NCI-H2227 (cell line): ENCODE measurements at regions not wholly inside any gene's neighbourhood (a gene's known extent, or its start where the extent isn't known, plus 50 kb on each side); places are given as distances from the start of the nearest gene placed in this dataset.

ENCODE experiments used
- DNase-seq: peaks from one replicate; lab custom pipeline; 2025; ENCODE audit not compliant: unreplicated experiment; lab: John Stamatoyannopoulos, UW

DNA sequence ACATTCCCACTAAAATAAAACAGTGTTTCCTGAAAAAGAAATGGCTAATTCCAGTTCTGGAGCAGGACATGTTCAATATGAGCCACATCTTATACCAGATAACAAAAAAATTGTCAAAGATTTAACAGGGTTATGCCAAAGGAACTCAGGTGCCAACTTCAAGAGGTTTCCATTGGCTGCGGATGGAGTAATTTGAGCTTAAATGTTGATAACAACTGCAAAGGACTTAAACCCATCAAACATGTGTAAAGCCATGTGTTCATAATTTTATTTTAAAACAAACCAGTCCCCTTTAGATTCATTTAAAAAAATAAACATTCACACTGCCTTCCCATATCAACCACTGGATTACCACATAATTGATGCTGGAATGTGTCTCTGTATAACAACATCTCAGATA is 156.4 kb upstream of the PCDH18 start:
- no peak for DNase-seq

DNA sequence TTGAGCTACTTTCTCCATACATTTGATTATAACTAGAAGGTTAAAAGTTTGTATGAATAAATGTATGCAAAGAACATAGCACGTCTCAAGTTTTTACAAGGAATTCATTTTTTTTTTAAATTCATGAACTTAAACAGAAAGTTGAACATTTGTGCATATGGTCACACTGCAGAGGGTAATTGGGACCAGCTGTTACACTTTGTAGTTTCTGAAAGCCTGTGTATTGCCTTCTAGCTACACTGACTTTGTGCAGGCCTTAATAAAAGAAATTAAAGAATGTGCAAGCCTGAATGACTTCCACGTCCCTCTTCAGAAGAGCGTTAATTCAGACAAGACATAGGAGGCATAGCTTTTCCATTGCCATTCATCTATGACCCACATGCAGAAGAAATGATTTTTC is 153.1 kb upstream of the PCDH18 start:
- DNase-seq = no peak

GRCh38 chr4:137681081-137681480 is 148.8 kb upstream of the PCDH18 start:
- DNase-seq = no peak

DNA sequence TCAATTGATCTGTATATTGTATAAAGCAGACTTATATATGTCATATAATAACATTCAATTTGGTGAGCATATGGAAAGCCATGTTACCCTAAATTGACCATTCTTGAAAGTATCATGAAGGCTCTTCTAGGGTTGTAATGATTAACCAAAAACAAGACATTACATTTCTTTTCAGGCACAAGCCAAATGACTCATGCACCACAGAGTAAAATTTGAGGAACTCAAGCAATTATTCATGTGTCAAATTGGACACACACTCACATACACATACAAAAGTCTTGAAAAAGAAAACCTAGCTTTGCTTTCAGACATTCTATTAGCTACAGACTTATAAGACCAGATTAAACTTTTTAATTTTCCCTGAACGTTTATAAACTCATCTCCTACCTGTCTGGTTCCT is 146.5 kb upstream of the PCDH18 start:
- no peak for DNase-seq

DNA sequence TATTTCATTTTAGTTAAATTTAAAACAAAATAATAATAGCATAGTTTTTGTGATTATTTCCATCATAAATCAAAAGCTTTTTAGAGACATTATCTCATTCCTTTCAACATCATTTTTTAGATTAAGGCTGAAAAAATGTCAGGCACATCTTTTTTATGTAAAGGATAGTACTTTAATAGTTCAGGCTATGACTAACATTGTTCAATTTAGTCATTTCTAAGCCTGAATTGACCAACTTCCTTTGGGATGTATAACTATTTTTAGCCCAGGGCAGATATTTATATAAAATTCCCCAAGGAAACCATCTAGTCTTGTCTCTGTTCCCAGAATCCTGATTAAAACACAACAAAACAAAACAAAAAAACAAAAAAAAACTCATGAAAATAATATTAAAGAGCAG is 145.6 kb upstream of the PCDH18 start:
- DNase-seq = no peak

DNA sequence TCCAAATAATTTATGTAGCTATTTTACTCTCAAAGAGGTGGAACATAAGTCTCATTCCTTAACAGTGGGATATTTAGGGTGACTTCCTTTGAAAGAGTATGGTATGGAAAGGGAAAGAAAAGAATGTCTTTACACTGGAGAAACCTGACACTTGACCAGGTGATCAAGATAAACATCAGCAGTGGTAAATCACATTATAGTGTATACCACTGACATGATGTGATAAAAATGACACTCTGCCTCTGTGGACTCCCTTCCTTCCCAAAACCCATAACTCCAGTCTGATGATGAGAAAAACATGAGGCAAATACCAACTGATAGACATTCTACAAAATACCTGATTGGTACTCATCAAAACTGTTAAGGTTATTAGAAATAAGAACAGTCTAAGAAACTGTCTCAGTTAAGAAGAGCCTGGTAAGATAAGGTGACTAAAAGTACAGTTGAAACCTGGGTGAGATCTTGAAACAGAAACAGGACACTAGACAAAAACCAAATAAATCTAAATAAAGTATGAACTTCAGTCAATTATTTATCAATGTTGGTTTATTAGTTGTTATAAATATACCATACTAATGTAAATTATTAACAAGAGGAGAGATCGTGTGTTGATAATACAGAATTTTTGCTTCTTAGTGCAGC is 144.2 kb upstream of the PCDH18 start:
- no peak for DNase-seq

DNA sequence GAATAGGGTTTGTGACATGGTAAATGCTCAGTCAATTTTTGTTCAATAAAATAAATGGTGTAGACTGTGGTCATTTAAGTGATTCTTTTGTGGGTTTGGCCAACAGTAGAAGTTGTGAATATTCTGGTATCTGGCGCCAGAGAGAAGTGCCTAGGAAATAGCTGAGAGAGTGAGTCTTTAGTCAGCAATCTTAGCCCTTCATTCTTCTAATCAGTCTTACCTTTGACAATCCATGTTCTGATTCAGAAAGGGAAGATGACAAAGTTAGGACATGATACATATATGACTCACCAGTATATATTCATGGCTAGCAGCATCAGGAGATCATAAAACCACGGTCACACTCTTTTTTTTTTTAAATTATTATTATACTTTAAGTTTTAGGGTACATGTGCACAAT is 141.8 kb upstream of the PCDH18 start:
- no peak for DNase-seq

- no peak for DNase-seq
These were observed 136.7 kb upstream of the PCDH18 start for GRCh38 chr4:137668885-137669545.

- DNase-seq = no peak
These were observed 132.1 kb upstream of the PCDH18 start for GRCh38 chr4:137664416-137664815.

DNA sequence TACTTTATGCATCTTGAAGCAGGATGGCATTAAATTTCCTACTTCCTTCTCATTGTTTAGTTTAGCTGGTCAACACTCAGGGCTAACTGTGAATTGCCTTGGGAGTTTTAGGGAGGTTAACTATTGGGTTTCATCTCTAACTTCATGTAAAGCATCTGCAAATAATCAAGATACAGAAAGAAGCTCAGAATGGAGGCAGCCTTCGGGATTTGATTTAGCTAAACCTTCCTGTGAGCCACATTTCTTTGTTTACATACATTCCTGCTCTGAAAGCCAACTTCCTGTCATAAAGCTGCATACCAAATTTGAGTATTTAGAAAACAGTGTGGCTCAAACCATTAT is 131.7 kb upstream of the PCDH18 start:
- DNase-seq = no peak

DNA sequence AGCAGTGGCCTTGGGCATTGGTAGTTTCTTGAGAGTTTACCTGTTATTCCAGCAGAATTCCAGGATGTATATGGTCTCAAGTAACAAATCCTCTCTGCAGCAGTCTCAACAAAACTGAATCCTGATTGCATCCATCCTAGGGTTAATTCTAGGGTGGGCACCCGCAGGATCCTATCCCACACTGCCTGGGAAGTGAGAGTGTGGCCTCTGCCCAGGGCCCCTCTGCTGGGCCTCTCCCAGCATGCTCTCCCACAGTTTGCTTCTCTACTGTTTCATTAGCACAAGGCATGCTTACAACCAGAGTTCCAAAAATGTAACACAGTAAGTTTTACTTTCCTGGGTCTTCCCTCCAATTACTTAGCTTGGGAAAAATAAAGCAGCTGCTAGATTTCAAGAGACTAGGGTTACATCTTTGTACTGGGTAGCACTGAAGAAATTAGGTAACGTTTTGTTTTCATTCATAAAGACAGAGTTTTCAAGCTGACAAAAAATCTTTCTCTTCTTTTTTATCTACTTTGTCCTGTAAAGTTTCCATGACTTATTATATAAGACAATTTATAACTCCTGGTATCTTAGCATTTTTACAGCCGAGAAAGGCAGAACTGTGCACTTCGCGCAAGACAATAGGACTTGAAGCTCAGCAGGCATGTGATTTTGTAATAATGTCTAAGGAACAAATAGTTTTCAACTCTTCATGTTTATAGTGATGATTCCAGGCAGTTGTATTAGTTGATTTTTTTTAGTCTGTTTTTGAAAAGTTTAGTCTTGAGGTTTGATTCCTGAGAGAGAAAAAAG is 131.2 kb upstream of the PCDH18 start:
- DNase-seq = no peak

GRCh38 chr4:137661693-137662092 is 129.4 kb upstream of the PCDH18 start:
- DNase-seq = no peak

GRCh38 chr4:137660211-137660610 is 127.9 kb upstream of the PCDH18 start:
- DNase-seq = no peak

DNA sequence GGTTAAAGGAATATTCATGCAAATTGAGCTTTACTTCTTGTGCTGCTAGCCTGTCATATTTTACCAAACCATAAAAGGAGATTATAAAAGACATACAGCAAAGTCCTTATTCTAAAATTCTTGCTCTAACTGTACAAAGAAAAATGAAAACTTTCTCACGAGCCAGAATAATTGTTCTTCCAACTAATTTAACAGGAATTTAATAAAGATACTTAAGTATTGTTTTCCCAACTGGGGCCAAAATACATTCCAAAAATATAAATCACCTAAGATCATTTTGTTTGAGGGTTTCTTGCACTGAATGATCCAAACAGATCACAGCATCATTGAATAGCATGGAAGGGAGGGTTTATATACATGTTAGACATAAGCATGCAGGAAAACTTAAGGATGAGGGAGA is 127.1 kb upstream of the PCDH18 start:
- DNase-seq = no peak

DNA sequence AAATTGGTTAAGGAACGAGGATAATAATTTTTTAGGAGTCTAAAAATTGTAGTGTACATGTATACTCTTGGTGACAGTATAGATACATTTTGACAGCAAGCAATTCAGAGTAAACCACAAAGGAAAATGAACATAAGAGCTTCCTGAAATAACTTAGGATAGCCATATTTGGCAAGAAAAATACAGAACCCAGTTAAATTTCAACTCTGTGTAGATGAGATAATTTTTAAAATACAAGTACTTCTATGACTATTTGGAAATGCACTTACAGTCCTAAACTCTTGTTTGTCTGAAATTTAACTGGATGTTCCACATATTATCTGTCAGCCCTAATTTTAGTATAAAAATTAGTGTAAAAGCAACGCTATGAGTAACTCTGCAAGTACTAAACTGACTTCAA is 124.4 kb upstream of the PCDH18 start:
- no peak for DNase-seq

DNA sequence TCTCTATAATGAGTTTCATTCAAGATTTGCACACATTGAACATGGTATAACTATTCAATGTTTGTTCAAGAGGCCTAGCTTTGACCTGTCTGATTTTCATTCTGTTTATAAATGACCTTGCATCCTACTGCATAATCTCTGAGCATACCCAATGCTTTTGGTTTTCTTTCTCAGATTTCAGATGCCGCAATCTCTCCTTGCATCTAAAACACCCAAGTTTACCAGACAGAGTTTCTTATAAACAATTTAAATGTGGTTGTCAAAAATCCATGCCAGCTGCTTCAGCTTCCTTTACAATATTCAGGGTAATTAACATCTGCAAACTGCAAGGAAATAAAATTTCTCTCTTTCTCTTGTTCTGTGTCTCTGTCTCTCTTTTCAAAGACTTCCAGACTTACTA is 123.0 kb upstream of the PCDH18 start:
- no peak for DNase-seq

- no peak for DNase-seq
These were observed 118.8 kb upstream of the PCDH18 start for GRCh38 chr4:137651128-137651527.

- no peak for DNase-seq
These were observed 117.6 kb upstream of the PCDH18 start for GRCh38 chr4:137649711-137650450.

GRCh38 chr4:137648531-137648930 is 116.2 kb upstream of the PCDH18 start:
- no peak for DNase-seq

DNA sequence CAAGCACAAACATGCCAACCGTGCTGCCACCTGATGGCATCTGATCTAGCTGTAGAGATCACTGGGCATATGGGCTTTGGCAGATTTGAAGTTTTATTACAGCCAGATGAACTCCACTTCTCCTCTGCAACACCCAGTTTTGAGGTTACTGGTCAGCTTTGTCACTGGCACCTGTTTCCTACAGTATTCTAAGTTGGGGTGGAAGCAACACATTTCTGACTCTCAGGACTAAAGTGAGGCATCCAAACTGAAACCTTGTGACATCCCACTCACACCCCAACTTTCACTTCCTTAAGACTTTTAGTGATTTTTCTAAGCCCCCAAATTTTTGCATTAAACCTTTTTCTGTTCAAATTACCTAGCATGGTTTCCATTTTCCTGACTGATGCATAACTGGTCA is 115.1 kb upstream of the PCDH18 start:
- no peak for DNase-seq

- no peak for DNase-seq
These were observed 111.9 kb upstream of the PCDH18 start for GRCh38 chr4:137644201-137644600.

DNA sequence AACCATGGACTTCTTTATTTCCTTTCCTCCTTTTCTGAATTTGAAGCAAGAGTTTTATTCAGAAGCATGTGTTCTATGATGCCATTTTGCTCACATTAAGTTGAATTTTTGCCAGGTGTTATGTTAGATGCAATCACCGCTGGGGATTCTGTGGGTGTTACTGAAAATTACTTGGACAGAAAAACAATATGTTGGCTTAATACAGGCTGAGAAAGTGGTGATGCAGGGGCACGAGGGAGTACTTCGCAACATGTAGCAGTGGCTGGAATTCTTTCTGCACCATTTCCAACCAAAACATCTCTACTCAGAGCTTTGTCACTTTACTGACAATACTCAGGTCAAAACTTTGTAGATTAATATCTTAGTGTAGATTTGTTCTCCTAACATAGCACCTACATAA is 109.2 kb upstream of the PCDH18 start:
- no peak for DNase-seq
